ENCODE measurements at regions not wholly inside any gene's neighbourhood (a gene's known extent, or its start where the extent isn't known, plus 50 kb on each side); places are given as distances from the start of the nearest gene placed in this dataset.

GRCh38 chr16:85541980-85542900, 70.9 kb upstream of the GSE1 start:
- TF ChIP-seq CTCF (IDR thresholded peaks at IDR 0.05) (no peak), REST (IDR thresholded peaks at IDR 0.05; ENCODE audit: insufficient read depth in 1 of 2, low read depth in 2 of 2, low read length in 1 of 2) (0 out of 4 replicates have a peak, but pooled peaks of 1 of the 2 experiments have one; percentile 32)
